ENCODE measurements at regions not wholly inside any gene's neighbourhood (a gene's known extent, or its start where the extent isn't known, plus 50 kb on each side); places are given as distances from the start of the nearest gene placed in this dataset.

GRCh38 chr2:120502357-120502756, 156.4 kb downstream of the INHBB start:
- Histone ChIP-seq H3K27ac (no peak overlapping the region), H3K4me3 (ENCODE audit: low read depth in 1 of 2, low read length in 1 of 2) (no peak overlapping the region), H3K27me3 (no peaks in the 10 kb centered on the region), H3K4me1 (ENCODE audit: control insufficient read depth in 1 of 2, insufficient read depth in 1 of 2, low read depth in 1 of 2, low read length in 1 of 2) (no peaks in the 10 kb centered on the region), H3K36me3 (no peaks in the 10 kb centered on the region), H3K9me3 (no peaks in the 10 kb centered on the region)
- TF ChIP-seq CTCF (IDR thresholded peaks at IDR 0.05): no peak

GRCh38 chr2:120502761-120503160, 156.8 kb downstream of the INHBB start:
- Histone ChIP-seq H3K36me3 (no peaks in the 10 kb centered on the region), H3K27ac (no peak overlapping the region), H3K27me3 (no peaks in the 10 kb centered on the region), H3K4me3 (ENCODE audit: low read depth in 1 of 2, low read length in 1 of 2) (no peak overlapping the region), H3K9me3 (no peaks in the 10 kb centered on the region), H3K4me1 (ENCODE audit: control insufficient read depth in 1 of 2, insufficient read depth in 1 of 2, low read depth in 1 of 2, low read length in 1 of 2) (no peaks in the 10 kb centered on the region)
- TF ChIP-seq CTCF (IDR thresholded peaks at IDR 0.05): no peak

- no peaks in the 10 kb centered on the region for H3K27me3 ChIP-seq
- no peak overlapping the region for H3K27ac ChIP-seq
- no peak for TF ChIP-seq CTCF (IDR thresholded peaks at IDR 0.05)
- H3K4me3 ChIP-seq (ENCODE audit: low read depth in 1 of 2, low read length in 1 of 2): no peak overlapping the region
- H3K36me3 ChIP-seq: no peaks in the 10 kb centered on the region
- no peaks in the 10 kb centered on the region for H3K4me1 ChIP-seq (ENCODE audit: control insufficient read depth in 1 of 2, insufficient read depth in 1 of 2, low read depth in 1 of 2, low read length in 1 of 2)
- no peaks in the 10 kb centered on the region for H3K9me3 ChIP-seq
Observed at GRCh38 chr2:120503206-120503792, 157.4 kb downstream of the INHBB start.

- no peak for TF ChIP-seq CTCF (IDR thresholded peaks at IDR 0.05)
- no peak overlapping the region for H3K27ac ChIP-seq
- H3K9me3 ChIP-seq: no peaks in the 10 kb centered on the region
- no peaks in the 10 kb centered on the region for H3K27me3 ChIP-seq
- no peak overlapping the region for H3K4me3 ChIP-seq (ENCODE audit: low read depth in 1 of 2, low read length in 1 of 2)
- H3K4me1 ChIP-seq (ENCODE audit: control insufficient read depth in 1 of 2, insufficient read depth in 1 of 2, low read depth in 1 of 2, low read length in 1 of 2): no peaks in the 10 kb centered on the region
- no peaks in the 10 kb centered on the region for H3K36me3 ChIP-seq
Observed at GRCh38 chr2:120503793-120504571, 158.0 kb downstream of the INHBB start.

- Histone ChIP-seq H3K27me3 (no peaks in the 10 kb centered on the region), H3K4me1 (ENCODE audit: control insufficient read depth in 1 of 2, insufficient read depth in 1 of 2, low read depth in 1 of 2, low read length in 1 of 2) (no peaks in the 10 kb centered on the region), H3K36me3 (no peaks in the 10 kb centered on the region), H3K9me3 (no peaks in the 10 kb centered on the region), H3K4me3 (ENCODE audit: low read depth in 1 of 2, low read length in 1 of 2) (no peak overlapping the region), H3K27ac (no peak overlapping the region)
- no peak for TF ChIP-seq CTCF (IDR thresholded peaks at IDR 0.05)
Observed at GRCh38 chr2:120504936-120505705, 159.2 kb downstream of the INHBB start.

Data from neutrophil (primary cell).